GM18505 (cell line): ENCODE measurements at regions not wholly inside any gene's neighbourhood (a gene's known extent, or its start where the extent isn't known, plus 50 kb on each side); places are given as distances from the start of the nearest gene placed in this dataset.
"Not testable (repeated sequence)": the region's sequence is repeated elsewhere in the genome, so short reads cannot be mapped to it uniquely, and the experiment has no call there.

Experiments used
- ATAC-seq: cut with Tn5 transposase; IDR thresholded peaks from one replicate; pipeline ENCODE4 v1.9.1; 2021; ENCODE audit not compliant: unreplicated experiment
- POLR2A ChIP-seq: IDR thresholded peaks from 4 replicates; pipeline ENCODE4 v1.6.1; 2011; ENCODE audit warnings: borderline replicate concordance; ENCODE audit not compliant: insufficient read depth, insufficient read length; ENCODE audit errors: extremely low read depth

- ATAC-seq: no peak
- no peak for TF ChIP-seq POLR2A
Measured at GRCh38 chr9:129561594-129562281, 59.2 kb downstream of the C9orf50 start.

GRCh38 chr9:129560881-129561306, 60.0 kb downstream of the C9orf50 start:
- no peak for TF ChIP-seq POLR2A
- no peak for ATAC-seq

- no peak for ATAC-seq
Measured at GRCh38 chr9:129559506-129559881, 61.4 kb downstream of the C9orf50 start.

GRCh38 chr9:129558551-129559505, 62.1 kb downstream of the C9orf50 start:
- no peak for ATAC-seq
- TF ChIP-seq POLR2A: no peak

More at GRCh38 chr9:129559506-129559881, 61.4 kb downstream of the C9orf50 start:
- TF ChIP-seq POLR2A: no peak

GRCh38 chr9:129558063-129558550, 62.8 kb downstream of the C9orf50 start:
- TF ChIP-seq POLR2A: no peak
- ATAC-seq: no peak

- TF ChIP-seq POLR2A: no peak
- no peak for ATAC-seq
Measured at GRCh38 chr9:129557192-129558036, 63.5 kb downstream of the C9orf50 start.

- TF ChIP-seq POLR2A: no peak
- ATAC-seq: no peak
Measured at GRCh38 chr9:129556491-129557191, 64.3 kb downstream of the C9orf50 start.

GRCh38 chr9:129555512-129556215, 65.2 kb downstream of the C9orf50 start:
- ATAC-seq: no peak
- TF ChIP-seq POLR2A: no peak

- no peak for TF ChIP-seq POLR2A
Measured at GRCh38 chr9:129554649-129555048, 66.3 kb downstream of the C9orf50 start.

GRCh38 chr9:129553277-129553676, 67.6 kb downstream of the C9orf50 start:
- TF ChIP-seq POLR2A: no peak

More at GRCh38 chr9:129554649-129555048, 66.3 kb downstream of the C9orf50 start:
- no peak for ATAC-seq

GRCh38 chr9:129552064-129552463, 68.8 kb downstream of the C9orf50 start:
- ATAC-seq: no peak
- TF ChIP-seq POLR2A: no peak

More at GRCh38 chr9:129553277-129553676, 67.6 kb downstream of the C9orf50 start:
- ATAC-seq: no peak

GRCh38 chr9:129551393-129551973, 69.4 kb downstream of the C9orf50 start:
- no peak for ATAC-seq
- no peak for TF ChIP-seq POLR2A

- not testable (repeated sequence) for ATAC-seq
Measured at GRCh38 chr9:129550977-129551376, 69.9 kb downstream of the C9orf50 start.
